ENCODE measurements at regions not wholly inside any gene's neighbourhood (a gene's known extent, or its start where the extent isn't known, plus 50 kb on each side); places are given as distances from the start of the nearest gene placed in this dataset.

DNA sequence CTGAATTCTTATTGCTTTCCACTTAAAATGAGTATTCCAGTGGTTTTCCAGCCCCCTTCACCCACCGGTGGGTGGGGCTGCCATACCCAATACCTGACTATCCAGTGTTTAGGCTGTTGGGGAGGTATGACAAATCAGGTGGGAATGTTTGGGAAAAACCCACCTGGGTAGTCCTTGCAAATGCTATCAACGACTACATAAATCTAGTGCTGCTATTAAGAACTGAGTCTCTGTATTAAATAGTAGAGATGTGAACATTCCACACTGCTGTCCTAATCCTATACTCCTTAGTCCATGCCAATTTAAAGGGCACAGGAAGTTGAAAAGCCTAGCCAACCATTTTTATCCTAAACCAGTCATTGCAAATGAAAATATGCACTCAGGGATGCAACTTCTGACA is 126.6 kb downstream of the AXIN2 start:
- WGBS, 2 donors: 71 to 78% methylated on average over 2 of the region's 2 CpGs
- no peak overlapping the region for H3K4me3 ChIP-seq (ENCODE audit: low read depth, poor library complexity, severe bottlenecking)
- intact Hi-C loops (cut with DNase I; ENCODE audit: low total_unique reads): no loop called here
- TF ChIP-seq POLR2A (IDR thresholded peaks at IDR 0.05): no peak
- TF ChIP-seq, protein P1, sequence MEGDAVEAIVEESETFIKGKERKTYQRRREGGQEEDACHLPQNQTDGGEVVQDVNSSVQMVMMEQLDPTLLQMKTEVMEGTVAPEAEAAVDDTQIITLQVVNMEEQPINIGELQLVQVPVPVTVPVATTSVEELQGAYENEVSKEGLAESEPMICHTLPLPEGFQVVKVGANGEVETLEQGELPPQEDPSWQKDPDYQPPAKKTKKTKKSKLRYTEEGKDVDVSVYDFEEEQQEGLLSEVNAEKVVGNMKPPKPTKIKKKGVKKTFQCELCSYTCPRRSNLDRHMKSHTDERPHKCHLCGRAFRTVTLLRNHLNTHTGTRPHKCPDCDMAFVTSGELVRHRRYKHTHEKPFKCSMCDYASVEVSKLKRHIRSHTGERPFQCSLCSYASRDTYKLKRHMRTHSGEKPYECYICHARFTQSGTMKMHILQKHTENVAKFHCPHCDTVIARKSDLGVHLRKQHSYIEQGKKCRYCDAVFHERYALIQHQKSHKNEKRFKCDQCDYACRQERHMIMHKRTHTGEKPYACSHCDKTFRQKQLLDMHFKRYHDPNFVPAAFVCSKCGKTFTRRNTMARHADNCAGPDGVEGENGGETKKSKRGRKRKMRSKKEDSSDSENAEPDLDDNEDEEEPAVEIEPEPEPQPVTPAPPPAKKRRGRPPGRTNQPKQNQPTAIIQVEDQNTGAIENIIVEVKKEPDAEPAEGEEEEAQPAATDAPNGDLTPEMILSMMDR (IDR thresholded peaks at IDR 0.05): no peak
- no peak for DNase-seq (ENCODE audit: low spot score in 2 of 2)

DNA sequence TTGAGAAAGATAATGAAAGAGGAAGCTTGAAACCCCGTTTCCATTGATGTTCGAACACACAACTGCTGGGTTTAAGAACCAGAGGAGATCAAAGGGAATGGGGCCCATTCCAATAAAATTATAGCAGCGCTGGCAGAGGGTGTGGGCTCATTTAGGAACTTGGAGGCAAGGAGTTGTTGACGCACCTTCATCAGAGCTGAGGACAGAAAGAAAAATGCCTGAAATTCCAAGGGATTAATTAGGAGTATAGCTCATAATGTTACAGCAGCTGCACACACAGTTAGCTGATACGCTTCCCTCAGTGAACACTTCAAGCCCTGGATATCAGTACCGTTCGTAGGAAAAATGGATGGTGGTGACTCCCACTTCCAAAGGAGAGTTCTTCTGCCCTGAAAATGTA is 127.2 kb downstream of the AXIN2 start:
- no peak for DNase-seq (ENCODE audit: low spot score in 2 of 2)
- intact Hi-C loops (cut with DNase I; ENCODE audit: low total_unique reads): no loop called here
- 49 to 55% methylated on average over 7 of the region's 7 CpGs for WGBS, 2 donors
- H3K4me3 ChIP-seq (ENCODE audit: low read depth, poor library complexity, severe bottlenecking): no peak overlapping the region
- TF ChIP-seq POLR2A (IDR thresholded peaks at IDR 0.05): no peak
- TF ChIP-seq, protein P1 (IDR thresholded peaks at IDR 0.05): no peak

DNA sequence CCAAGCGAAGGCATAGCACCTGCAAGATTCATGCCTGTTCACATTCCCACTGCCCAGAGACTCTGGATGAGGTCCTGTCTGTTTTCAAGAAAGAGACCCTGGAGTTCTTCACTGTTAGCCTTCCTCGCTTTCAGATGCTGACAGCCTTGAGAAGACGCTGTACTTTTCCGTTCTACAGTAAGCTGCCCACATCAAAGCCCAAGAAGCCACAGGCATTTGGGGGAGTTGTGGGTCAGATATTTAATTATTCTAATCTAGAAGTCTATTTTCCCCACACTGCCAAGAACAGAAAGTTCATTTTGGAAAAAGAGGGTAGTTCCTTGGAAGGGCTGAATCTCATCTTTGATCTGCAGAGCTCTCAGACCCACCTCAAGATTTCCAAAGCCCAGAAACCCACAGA is 127.9 kb downstream of the AXIN2 start:
- H3K4me3 ChIP-seq (ENCODE audit: low read depth, poor library complexity, severe bottlenecking): no peak overlapping the region
- 75 to 83% methylated on average over 4 of the region's 4 CpGs for WGBS, 2 donors
- DNase-seq (ENCODE audit: low spot score in 2 of 2): no peak
- TF ChIP-seq POLR2A (IDR thresholded peaks at IDR 0.05): no peak
- TF ChIP-seq, protein P1 (IDR thresholded peaks at IDR 0.05): no peak
- intact Hi-C loops (cut with DNase I; ENCODE audit: low total_unique reads): no loop called here

DNA sequence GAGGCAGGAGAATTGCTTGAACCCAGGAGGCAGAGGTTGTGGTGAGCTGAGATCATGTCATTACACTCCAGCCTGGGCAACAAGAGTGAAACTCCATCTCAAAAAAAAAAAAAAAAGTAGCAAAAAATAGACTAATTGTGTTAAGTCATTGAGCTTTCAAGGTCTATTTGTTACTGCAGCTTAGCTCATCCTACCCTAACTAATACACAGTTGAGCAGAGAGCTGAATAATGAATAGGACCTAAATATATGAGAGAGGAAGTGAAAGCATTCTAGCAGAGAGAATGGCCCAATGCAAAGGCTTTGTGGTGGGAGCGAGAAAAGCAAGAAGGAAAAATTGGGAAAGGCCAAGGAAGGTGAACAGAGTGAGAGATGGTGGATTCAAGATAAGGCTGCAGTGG is 128.3 kb downstream of the AXIN2 start:
- intact Hi-C loops (cut with DNase I; ENCODE audit: low total_unique reads): no loop called here
- TF ChIP-seq, protein P1 (IDR thresholded peaks at IDR 0.05): no peak
- TF ChIP-seq POLR2A (IDR thresholded peaks at IDR 0.05): no peak

DNA sequence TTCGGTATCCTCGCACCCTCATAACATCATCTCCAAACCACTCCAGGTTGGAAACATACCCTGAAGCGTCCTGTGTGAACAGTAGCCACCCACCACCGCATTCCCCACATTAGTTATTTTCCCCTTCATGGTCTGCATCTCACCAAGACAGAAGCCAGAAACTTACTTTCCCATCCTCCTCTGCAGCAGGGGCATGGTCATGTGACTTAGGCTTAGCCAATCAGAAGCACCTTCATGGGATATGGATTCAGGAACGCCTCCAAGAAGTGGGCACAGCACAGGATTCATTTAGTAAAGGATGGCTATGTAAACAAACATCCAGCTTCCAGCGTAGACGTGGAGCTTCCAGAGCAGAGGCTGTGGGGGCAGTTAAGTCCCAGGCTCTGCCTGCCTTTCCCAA is 130.3 kb downstream of the AXIN2 start:
- no peak overlapping the region for H3K4me3 ChIP-seq (ENCODE audit: low read depth, poor library complexity, severe bottlenecking)
- no peak for DNase-seq (ENCODE audit: low spot score in 2 of 2)
- TF ChIP-seq, protein P1 (IDR thresholded peaks at IDR 0.05): no peak
- TF ChIP-seq POLR2A (IDR thresholded peaks at IDR 0.05): no peak
- 90 to 92% methylated on average over 7 of the region's 7 CpGs for WGBS, 2 donors
- intact Hi-C loops (cut with DNase I; ENCODE audit: low total_unique reads): no loop called here

More for the DNA sequence above, 128.3 kb downstream of the AXIN2 start:
- no peak for DNase-seq (ENCODE audit: low spot score in 2 of 2)
- H3K4me3 ChIP-seq (ENCODE audit: low read depth, poor library complexity, severe bottlenecking): no peak overlapping the region
- WGBS, 2 donors: 88 to 100% methylated on average over 1 of the region's 1 CpG

DNA sequence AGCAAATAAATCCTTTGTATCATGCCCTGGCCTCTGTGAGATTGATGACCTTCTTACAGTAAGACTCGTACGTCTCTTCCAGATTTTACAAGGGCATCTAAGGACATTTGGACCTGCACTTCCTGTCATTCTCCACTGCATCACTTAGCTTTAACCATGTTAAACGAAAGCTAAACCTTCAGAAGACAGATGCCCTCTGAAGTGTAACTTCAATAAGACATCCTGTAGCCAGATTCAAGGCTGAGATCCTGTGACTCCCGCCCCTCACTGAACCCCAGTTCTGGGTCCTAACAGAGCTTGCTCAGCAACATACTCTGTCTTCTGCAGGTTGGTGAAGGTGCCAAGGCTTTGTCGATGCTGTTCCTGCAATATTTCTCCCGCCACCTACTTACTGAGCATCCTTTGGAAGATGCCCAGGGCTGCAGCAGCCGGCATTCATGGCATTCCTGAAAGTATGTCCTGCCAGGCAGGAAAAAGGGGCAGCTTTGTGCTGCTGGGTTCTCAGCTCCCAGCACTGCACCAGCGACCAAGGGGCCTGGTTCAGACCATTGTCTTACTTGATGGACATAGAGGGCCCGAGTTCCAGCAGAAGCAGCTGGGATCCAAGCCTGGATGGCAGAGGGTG is 131.1 kb downstream of the AXIN2 start:
- 53 to 58% methylated on average over 9 of the region's 9 CpGs for WGBS, 2 donors
- no peak for DNase-seq (ENCODE audit: low spot score in 2 of 2)
- intact Hi-C loops (cut with DNase I; ENCODE audit: low total_unique reads): no loop called here
- no peak overlapping the region for H3K4me3 ChIP-seq (ENCODE audit: low read depth, poor library complexity, severe bottlenecking)
- no peak for TF ChIP-seq POLR2A (IDR thresholded peaks at IDR 0.05)
